Stimulated activated naive CD4-positive, alpha-beta T cell (primary cell): ENCODE measurements at regions not wholly inside any gene's neighbourhood (a gene's known extent, or its start where the extent isn't known, plus 50 kb on each side); places are given as distances from the start of the nearest gene placed in this dataset.

Source experiments
- DNase-seq, 6 experiments: peaks; one replicate each; lab custom pipeline; 2025; lab: John Stamatoyannopoulos, UW

DNA sequence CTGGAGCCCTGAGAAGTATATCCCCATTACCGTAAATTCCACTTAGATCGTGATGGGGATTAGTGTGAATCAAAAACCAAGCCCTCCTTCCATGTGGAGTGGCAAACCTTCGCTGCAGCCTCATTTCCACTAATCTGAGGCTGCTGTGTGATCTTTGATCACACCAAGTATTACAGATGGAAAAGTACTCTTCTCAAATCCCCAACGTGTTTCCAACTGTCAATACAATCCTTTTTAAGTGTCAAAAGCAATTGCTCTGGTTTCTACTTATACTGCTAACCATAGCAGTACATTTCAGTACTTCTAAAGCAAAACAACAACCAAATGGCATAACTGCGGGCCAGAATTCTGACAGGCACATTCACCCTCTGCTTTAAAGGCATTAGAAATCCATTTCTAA is 307.7 kb upstream of the ADAMTS16 start:
- DNase-seq = no peak

DNA sequence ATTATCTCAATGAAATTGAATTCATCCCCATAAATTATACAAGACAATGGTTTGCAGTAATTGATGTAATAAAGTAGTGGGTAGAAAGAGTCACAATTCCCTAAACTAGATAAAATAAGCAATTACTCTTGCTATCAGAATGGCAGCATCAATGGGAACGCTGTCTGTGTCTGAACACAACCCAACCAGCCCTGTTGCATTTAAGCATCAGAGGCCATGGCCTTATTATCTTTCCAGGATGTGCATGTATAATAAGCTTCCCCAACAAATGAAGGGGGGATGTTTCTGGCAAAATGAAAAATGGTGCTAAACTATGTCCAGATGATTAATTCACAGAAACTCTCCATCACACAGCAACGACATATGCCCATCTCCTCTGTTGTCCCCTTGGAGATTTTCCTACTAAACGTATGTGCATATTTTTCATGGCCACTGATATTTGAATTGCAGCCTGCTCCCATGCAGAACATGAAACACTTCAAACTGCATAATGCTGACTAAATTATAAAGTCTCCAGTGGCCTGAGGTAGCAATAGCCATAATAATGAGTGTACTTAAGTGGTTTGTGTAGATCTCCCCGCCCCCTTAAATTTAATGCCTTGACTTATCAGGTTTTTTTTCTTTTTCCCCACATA is 306.9 kb upstream of the ADAMTS16 start:
- DNase-seq = no peak

DNA sequence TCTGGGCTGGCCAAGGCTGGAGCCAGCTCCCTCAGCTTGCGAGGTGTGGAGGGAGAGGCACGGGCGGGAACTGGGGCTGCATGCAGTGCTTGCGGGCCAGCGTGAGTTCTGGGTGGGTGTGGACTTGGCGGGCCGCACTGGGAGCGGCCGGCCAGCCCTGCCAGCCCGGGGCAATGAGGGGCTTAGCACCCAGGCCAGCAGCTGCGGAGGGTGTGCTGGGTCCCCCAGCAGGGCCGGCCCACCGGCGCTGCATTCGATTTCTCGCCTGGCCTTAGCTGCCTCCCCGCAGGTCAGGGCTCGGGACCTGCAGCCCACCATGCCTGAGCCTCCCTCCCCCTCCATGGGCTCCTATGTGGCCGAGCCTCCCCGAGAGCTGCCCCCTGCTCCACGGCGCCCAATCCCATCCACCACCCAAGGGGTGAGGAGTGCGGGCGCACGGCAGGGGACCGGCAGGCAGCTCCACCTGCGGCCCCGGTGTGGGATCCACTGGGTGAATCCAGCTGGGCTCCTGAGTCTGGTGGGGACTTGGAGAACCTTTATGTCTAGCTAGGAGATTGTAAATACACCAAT is 302.6 kb upstream of the ADAMTS16 start:
- no peak for DNase-seq

DNA sequence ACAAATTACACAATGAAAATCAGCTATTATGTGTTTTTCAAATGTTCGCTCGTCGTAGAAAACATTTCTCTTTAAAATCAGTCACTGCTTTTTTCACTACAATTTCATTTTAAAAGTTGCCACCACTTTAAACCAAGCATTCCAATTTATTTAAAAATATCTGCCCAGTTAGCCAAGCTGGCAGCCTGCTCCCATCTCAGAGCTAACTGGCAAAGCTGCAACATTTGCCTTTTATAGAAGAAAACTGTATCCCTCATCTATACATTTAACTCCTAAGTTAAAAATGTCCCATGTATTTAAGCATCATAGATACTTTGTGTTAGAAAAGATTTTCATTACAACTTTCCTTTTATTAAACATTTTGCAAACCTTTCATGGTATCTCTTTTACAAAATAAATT is 294.9 kb upstream of the ADAMTS16 start:
- DNase-seq = no peak

DNA sequence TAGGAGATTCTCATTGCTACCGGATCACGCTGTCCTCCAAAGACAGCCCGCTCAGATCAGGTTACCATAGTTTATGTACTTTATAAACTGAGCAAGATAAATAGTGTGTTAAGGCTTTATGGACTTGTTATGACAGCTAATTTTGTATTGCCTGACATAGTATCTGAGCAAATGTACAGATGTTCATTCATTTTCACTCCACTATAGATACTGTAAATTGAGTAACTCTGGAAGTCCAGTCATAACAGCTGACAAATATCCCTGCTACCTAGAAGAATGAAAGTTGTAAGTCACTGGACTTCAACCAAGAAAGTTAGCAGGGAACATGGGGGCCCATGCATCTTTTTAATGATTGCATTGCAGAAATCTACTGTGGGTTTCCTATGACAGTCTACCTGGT is 292.4 kb upstream of the ADAMTS16 start:
- no peak for DNase-seq

DNA sequence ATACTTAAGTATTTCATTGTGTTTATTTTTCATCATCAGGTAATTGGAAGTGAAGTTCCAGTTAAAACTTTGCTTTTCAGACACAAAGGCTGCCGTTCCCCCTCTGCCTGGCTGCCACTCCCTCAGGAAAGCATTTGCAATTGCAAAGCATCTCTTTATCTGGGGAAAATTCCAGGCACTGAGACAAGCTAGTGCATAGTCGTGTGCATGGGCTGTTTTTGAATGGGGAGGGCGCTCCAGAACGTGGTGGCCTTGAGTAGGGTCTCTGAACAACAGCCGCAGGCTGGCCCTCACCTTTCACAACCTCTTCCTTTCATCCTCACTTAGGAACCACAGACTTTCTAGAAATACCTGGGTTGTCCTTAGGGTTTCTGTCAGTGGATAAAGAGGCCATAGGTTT is 285.1 kb upstream of the ADAMTS16 start:
- no peak for DNase-seq

DNA sequence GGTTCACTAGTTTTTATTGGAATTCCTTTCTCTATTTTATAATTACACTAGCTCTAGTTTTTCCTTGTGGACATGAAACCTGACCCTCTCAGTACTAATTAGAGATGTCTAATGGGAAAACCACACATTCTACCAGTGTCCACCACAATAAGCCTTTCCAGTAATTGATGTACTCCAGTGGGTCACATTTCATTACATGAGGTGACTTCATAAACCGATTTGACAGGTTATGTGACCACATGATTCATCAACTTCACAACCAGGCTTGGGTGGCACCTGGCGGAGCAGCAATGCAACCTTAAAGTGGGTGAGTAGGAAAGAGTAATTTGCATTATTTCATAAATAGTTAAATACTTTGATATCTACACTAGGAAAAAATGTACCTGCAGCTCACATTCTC is 284.2 kb upstream of the ADAMTS16 start:
- no peak for DNase-seq

DNA sequence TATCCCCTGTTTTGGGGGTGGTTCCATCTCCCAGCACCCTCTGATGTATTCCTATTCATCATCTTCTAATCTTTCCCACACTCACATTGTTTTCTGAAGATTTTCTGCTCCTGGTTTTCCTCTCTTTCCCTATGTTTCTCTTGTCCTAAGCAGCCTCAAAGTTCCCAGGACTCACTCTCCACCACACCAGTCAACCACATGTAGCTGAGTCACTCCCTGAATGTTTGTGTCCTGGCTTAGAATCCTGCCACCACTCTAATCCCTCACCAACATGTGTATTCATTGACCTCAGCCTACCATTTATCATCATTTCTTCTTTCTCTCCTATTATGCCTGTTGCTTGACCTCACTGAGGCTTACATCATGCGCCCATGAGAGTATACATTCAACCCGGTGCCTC is 282.4 kb upstream of the ADAMTS16 start:
- DNase-seq = no peak

DNA sequence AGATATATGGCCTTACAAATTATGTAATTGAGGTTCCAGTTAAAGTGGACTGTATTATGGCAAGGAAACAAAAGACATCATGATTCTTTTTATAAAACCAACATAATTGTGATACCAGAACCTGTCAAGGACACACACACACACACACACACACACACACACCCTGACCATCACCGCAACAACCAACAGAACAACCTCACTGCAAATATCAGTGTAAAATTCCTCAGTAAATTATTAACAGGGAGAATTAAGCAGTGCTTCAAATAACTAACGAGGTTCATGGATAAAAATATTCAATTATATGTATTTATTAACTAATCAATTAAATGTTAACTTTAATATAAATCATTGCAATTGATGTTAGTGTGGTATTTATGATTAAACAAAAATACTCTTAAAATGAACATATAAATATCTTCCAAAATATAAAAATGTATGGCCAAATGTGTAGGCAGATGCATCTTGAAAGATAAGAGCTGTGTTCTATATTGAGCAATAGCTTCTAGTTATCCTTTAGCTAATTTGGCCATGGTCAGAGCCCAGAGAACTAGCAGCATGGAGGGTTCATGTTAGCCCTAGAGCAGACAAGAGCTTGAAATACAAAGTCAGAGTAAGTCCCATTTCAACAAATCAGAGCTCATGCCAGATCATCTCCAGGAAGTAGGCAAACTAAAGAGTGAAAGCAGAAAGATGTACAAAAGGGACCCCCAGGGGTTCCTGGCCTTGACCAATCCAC is 280.5 kb upstream of the ADAMTS16 start:
- no peak for DNase-seq

DNA sequence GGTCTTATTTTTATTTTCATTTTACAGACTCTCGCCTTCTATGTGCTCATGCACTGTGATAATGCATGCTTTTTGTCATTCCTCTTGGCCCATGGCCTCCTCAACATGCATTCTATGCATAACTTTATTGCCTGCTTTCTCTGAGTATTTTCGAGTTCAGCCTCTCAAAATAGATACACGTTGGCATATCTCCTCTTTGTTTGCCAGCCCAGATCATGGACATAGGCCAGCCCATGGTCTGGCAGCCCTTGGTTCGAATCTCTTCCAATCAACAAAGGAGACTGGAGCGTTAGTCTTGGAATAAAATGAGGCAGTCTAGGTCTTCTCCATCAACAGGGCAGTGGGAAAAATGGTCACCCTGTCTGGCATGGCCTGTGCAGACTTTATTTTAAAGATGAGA is 279.5 kb upstream of the ADAMTS16 start:
- DNase-seq = no peak

DNA sequence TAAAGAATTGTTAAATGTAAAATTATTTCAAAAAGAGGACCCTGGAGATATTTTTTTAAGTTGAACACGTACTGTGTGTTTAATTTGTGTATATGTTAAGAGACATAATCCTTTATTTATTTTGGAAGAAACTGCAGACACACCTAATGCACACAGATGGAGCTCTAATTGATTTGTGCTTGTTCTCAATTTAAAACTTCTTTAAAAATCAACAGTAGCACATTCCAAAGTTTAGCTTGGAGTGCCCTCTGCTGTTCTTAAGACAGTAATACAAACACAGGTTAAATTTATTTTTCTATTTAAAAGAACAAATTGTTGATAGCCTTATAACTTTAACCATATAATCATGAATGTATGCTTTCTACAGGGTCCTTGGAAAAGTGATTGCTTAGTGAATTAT is 277.6 kb upstream of the ADAMTS16 start:
- no peak for DNase-seq

DNA sequence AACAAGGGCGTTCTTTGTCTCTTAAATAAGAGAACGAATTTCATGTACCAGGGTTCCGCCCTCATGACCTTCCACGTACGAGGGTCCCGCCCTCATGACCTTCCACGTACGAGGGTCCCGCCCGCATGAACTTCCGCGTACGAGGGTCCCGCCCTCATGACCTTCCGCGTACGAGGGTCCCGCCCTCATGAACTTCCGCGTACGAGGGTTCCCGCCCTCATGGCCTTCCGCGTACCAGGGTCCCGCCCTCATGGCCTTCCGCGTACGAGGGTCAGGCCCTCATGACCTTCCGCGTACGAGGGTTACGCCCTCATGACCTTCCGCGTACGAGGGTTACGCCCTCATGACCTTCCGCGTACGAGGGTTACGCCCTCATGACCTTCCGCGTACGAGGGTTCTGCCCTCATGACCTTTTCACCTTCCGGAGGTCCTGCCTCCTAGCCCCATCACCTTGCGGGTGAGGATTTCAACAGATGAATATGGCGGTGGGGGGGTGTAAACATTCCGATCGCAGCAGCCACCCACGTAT is 273.9 kb upstream of the ADAMTS16 start:
- DNase-seq = no peak

DNA sequence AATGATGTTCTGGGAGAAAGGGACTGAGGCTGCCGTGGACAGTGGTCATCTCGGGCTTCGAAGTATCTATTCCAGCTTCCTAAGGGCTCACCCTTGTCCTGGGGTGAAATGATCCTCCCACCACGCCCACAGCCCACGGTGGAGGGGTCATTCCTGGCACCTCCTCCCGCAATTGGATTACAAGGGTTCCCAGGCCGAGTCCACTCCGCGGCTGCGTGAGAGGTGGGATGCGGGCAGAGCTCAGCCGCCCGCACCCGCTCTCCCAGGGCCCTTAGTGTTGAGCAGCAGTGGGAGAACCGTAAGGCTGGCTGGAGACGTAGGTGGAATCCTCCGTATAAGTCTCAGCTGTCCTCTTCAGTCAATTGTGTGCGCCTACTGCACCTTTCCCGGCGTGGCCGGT is 273.3 kb upstream of the ADAMTS16 start:
- DNase-seq = no peak

DNA sequence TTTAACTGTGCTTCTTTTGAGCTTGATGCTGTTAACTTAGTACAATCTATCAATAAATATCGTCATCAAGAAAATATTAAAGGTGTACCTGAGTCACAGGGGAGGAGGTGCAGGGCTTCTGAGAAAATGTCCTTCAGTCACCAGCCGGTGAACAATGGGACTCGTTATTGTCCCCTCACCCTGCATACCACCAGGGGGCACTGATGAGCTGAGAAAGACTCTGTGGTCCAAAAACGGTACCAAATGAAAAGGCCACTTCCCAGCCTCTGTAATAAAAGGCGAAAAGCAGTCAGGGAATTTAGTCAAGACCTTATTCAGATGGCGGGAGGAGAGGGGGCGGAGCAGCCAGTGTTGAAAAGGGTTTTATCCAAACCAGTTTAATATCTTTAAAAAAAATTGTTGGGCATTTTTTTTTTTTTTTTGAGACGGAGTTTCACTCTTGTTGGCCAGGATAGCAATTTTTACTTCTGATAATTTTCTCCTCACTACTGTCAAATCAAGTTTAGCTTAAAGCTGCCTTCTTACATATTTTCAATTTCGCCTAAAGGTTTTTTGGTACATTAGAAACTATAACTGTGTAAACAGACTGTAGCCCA is 271.9 kb upstream of the ADAMTS16 start:
- peak in 1 of 6 experiments; percentile 19 for DNase-seq

DNA sequence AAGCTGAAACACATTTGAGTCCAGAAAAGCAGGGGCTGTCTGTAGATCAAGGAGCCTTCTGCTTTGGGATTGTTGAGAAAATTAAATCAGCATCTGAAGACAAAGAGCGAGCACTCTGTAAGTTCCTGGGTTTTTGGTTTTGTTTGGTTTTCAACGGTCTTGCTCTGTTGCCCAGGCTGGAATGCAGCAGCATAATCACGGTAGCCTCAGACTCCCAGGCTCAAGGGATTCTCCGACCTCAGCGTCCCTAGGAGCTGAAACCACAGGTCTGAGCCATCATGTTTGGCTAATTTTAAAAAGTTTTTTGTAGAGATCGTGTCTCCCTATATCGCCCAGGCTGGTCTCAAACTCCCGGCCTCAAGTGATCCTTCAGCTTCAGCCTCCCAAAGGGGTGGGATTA is 266.5 kb upstream of the ADAMTS16 start:
- DNase-seq = no peak

DNA sequence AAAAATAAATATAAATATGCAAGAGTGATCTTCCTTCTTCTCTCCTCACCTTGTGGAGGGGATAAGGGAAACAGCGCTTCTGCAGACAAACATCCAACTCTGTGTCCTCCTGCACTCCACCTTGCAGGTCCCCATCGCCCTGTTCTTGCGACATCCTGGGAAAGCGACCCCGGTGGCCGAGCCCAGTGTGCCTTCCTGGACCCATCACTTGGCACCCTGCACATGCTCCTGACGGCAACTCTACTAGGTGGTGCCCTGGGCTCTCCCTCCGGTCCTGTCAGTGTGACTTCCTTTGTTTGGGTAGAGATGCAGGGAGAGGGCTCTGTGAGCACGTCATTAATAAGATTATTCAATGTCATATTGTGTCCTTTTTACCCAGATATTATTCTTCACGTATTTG is 266.0 kb upstream of the ADAMTS16 start:
- DNase-seq = no peak

DNA sequence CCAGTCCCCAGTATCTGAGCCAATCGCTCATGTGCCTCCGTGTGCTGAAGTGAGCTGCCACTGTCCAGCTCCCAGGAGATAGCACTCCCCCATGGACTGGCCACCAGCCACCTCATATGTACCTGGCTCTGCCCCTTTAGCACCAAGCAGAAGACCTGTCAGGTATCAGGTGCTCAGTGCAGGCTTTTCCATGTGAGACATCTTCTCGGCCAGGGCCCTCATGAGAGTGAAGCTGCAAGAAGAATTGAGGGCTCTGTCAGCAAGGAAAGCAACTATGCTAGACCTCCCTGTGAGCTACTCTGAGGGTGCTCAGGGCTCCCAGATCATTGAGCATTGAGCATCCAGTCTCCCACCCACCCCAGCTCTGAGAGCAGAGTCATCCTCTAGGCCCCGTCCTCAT is 264.2 kb upstream of the ADAMTS16 start:
- no peak for DNase-seq

DNA sequence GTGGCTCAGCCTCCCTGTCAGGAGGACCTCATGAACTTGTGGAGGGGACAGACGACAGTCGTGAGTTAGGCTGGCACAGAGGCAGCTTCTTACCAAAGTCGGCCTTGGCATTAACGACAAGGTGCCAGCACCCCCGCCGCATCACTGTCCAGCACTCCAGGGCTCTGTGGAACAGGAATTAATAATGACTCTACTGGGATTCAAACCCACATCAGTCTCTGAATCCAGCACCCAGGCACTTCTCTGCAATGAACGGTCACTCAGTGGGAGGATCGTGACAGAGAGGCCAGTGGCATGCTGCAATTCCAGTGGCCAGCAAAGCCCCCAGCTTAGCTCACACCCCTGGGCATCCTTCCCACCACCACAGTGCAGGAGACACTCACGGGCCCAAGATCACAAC is 263.3 kb upstream of the ADAMTS16 start:
- DNase-seq = no peak

DNA sequence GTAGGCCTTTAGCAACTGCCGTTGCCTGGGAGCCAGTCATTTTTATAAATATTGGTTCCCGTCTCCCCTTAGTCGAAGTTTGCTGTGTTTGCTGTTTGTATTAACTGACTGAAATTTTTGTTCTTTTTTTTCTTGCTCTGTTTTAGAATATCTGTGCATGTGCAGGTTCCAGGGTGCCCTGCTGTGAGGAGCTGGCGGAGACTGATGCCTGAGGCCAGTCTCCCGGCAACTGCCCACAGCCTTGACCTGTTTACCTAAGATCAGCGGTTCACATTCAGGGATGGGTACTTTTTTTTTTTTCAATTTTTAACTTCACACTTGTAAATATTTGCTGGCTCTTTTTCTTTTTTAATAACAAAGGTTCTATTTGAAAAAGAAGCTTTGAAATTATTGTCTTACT is 262.6 kb upstream of the ADAMTS16 start:
- no peak for DNase-seq

DNA sequence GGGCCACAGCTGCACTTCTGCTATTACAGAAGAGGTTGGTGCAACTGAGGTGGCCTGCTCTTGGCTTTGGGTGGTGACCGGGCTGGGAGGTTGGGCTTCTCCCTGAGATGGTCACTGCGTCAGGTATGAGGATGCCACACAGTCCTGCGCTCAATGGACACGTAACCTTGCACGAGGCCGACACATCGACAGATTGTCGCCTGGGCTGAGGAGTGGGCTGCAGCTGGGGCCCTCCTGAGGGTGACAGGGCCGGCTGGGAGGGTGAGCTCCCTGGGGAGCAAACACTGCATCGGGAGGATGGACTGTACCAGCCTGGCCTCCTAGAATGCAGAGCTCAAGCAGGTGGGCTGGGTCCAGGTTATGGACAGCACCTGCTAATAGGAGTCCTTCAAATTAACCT is 261.1 kb upstream of the ADAMTS16 start:
- DNase-seq = no peak

DNA sequence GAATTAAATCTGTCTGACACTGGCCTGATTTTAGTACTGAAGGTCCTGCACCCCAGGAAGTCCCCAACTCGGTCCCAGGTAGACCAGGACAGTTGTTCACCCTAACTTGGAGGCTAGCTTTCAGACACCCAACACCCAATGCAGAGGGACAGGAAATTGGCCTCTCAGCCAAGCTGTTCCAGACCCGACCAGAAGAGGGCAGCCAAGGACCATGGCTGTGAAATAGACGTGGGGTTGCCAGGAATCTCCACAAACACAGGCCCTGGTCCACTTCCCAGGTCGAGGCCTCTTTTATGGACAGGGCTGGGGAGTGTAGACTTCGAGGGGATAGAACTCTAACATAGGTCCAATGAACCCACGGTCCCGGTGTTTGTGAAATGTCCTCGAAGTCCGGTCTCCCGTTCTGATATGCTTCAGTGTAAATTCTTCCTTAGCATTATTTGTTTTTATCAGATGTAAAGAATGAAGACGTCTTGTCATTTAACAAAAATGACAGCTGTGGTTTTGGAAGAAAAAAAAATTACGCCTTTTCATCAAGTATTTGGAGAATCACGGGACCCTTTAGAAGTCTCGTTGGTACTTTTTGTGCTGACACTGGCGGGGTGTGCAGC is 260.3 kb upstream of the ADAMTS16 start:
- DNase-seq = peak in 1 of 6 experiments; percentile 13

DNA sequence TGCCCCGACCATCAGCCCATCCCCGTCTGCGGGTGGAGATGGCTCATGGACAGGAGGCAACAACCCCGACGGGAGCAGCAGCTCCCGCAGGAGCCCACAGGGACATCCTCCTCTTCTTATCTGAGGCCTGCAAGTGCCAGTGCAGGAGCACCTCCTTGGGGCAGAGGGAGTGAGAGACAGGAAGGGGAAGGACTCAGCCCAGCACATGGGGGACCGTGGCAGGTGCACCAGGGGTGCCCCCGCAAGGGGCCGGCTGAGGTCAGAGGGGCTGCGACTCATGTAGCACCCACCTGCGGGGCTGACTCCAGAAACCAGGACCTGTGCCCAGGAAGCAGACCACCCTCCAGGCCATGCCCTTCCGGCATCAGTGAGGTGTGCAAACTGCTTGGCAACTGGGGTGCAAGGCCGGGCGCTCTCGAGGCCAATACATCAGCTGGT is 259.8 kb upstream of the ADAMTS16 start:
- DNase-seq = no peak
